Cardiac fibroblast (primary cell): ENCODE measurements at regions not wholly inside any gene's neighbourhood (a gene's known extent, or its start where the extent isn't known, plus 50 kb on each side); places are given as distances from the start of the nearest gene placed in this dataset.

Source experiments
- DNase-seq, 2 donors: peaks; one replicate each; pipeline versions ENCODE4 v3.0.0 to v3.0.0-alpha.2; 2010; ENCODE audit warnings: low read depth in 2 of 2
- H3K4me3 ChIP-seq, 2 donors: replicated peaks in 1 of 2; 1 replicate in 1 of 2; 2 replicates in 1 of 2; pipeline ENCODE4 v1.5.1; 2011; ENCODE audit warnings: low read depth in 2 of 2, low read length in 2 of 2, mild to moderate bottlenecking in 2 of 2, moderate library complexity in 1 of 2
- CTCF ChIP-seq: IDR thresholded peaks from one replicate; pipeline ENCODE4 v1.5.1; 2011; ENCODE audit warnings: low read depth, mild to moderate bottlenecking, low read length, inconsistent platforms

- TF ChIP-seq CTCF = no peak
These were observed 136.3 kb downstream of the TFAP2C start for GRCh38 chr20:56765172-56766073.

GRCh38 chr20:56766528-56766927 lies 137.4 kb downstream of the TFAP2C start:
- DNase-seq = no peak
- no peak overlapping the region for H3K4me3 ChIP-seq
- no peak for TF ChIP-seq CTCF

More at GRCh38 chr20:56765172-56766073, 136.3 kb downstream of the TFAP2C start:
- DNase-seq = no peak
- no peak overlapping the region for H3K4me3 ChIP-seq

GRCh38 chr20:56769921-56770600 lies 141.0 kb downstream of the TFAP2C start:
- no peak for DNase-seq
- H3K4me3 ChIP-seq = no peak overlapping the region
- TF ChIP-seq CTCF = no peak

- DNase-seq = no peak
- TF ChIP-seq CTCF = no peak
- H3K4me3 ChIP-seq = no peak overlapping the region
These were observed 144.6 kb downstream of the TFAP2C start for GRCh38 chr20:56773749-56774148.

GRCh38 chr20:56774873-56775272 lies 145.8 kb downstream of the TFAP2C start:
- TF ChIP-seq CTCF = no peak
- no peak for DNase-seq

GRCh38 chr20:56776345-56776744 lies 147.2 kb downstream of the TFAP2C start:
- H3K4me3 ChIP-seq = no peak overlapping the region

More at GRCh38 chr20:56774873-56775272, 145.8 kb downstream of the TFAP2C start:
- H3K4me3 ChIP-seq = no peak overlapping the region

More at GRCh38 chr20:56776345-56776744, 147.2 kb downstream of the TFAP2C start:
- no peak for DNase-seq
- no peak for TF ChIP-seq CTCF
